ENCODE measurements at regions not wholly inside any gene's neighbourhood (a gene's known extent, or its start where the extent isn't known, plus 50 kb on each side); places are given as distances from the start of the nearest gene placed in this dataset.

DNA sequence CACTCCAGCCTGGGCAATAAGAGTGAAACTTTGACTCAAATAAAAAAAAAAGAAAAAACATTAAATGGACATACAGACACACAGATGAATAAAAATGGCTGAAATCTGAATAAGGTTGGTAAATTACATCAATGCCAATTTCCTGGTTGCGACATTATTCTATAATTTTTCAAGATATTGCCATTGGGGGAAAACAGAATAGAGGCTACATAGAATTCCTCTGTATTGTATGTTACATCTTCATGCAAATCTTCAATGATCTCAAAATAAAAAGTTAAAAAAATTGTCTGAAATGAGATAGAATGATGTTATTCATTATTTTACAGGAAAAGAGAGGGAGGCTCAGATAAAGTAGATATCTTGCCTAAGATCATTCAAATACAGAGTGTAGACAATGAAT is 234.0 kb downstream of the SDHAF3 start:
- TF ChIP-seq POLR2AphosphoS5 (IDR thresholded peaks at IDR 0.05) (no peak), EP300 (IDR thresholded peaks at IDR 0.05) (no peak), POLR2A (IDR thresholded peaks at IDR 0.05) (no peak)
- TF ChIP-seq, protein P1, sequence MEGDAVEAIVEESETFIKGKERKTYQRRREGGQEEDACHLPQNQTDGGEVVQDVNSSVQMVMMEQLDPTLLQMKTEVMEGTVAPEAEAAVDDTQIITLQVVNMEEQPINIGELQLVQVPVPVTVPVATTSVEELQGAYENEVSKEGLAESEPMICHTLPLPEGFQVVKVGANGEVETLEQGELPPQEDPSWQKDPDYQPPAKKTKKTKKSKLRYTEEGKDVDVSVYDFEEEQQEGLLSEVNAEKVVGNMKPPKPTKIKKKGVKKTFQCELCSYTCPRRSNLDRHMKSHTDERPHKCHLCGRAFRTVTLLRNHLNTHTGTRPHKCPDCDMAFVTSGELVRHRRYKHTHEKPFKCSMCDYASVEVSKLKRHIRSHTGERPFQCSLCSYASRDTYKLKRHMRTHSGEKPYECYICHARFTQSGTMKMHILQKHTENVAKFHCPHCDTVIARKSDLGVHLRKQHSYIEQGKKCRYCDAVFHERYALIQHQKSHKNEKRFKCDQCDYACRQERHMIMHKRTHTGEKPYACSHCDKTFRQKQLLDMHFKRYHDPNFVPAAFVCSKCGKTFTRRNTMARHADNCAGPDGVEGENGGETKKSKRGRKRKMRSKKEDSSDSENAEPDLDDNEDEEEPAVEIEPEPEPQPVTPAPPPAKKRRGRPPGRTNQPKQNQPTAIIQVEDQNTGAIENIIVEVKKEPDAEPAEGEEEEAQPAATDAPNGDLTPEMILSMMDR (IDR thresholded peaks at IDR 0.05), result no peak
- Histone ChIP-seq H3K4me1 (peaks cover 0 to 8% (median 0%) of the 10 kb centered on the region in 4 donors), H3K4me3 (no peak overlapping the region), H3K27me3 (no peaks in the 10 kb centered on the region), H3K27ac (no peak overlapping the region), H3K9me3 (peaks cover 0 to 24% (median 16%) of the 10 kb centered on the region in 4 donors), H3K36me3 (no peaks in the 10 kb centered on the region)
- no peak for DNase-seq
- intact Hi-C loops (cut with DNase I; ENCODE audit: low total_unique reads), result no loop called here
- WGBS, 5 donors, result 87 to 98% (median 95%) methylated on average over 1 of the region's 1 CpG

DNA sequence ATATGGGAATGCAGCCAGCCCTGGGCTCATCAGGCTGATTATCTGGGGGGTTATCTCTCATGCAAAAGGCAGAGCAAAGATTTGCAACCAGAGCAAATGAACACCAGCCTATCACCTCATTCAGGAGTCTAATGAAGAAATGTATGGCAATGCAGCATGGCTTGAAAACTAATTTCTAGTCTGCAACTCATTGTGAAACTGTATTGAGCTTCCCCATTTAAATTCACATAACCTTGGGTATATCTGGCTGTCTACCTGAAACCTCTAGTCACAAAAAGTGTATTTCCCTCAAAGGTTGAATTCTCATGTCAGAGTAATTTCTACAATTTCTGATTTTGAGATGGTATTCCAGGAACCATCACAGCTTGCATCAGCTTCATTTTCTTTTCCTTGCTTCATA is 240.0 kb downstream of the SDHAF3 start:
- Histone ChIP-seq H3K27me3 (no peaks in the 10 kb centered on the region), H3K4me3 (no peak overlapping the region), H3K4me1 (peaks cover 0 to 8% (median 0%) of the 10 kb centered on the region in 4 donors), H3K27ac (no peak overlapping the region), H3K9me3 (peaks cover 0 to 2% (median under 1%) of the 10 kb centered on the region in 4 donors), H3K36me3 (no peaks in the 10 kb centered on the region)
- DNase-seq, result no peak
- intact Hi-C loops (cut with DNase I; ENCODE audit: low total_unique reads), result no loop called here
- TF ChIP-seq EP300 (IDR thresholded peaks at IDR 0.05), result no peak
- TF ChIP-seq POLR2AphosphoS5 (IDR thresholded peaks at IDR 0.05), result no peak
- TF ChIP-seq, protein P1 (IDR thresholded peaks at IDR 0.05), result no peak
- TF ChIP-seq POLR2A (IDR thresholded peaks at IDR 0.05), result no peak

DNA sequence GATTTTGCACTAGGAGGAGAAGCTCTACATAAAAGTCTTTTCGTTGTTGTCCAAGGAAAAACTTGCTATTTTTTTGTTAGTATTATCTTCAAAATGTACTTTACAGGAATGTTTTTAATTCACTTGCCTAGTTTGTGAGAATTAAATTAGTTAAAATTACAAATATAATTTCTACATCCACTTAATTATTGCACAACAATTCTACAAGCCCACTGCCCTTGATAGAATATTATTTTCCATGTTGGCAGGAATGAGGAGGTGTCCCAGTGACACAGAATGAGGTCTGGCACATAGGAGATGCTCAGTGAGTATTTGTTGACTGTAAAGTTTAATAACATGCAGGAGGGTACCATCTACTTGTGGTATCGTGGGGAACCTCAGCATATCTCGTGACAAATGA is 255.4 kb downstream of the SDHAF3 start:
- no peak overlapping the region for H3K27ac ChIP-seq
- TF ChIP-seq POLR2AphosphoS5 (IDR thresholded peaks at IDR 0.05) (no peak), POLR2A (IDR thresholded peaks at IDR 0.05) (no peak), EP300 (IDR thresholded peaks at IDR 0.05) (no peak)
- TF ChIP-seq, protein P1 (IDR thresholded peaks at IDR 0.05), result no peak
- H3K27me3 ChIP-seq, result no peaks in the 10 kb centered on the region
- 61 to 74% (median 68%) methylated on average over 3 of the region's 3 CpGs for WGBS, 5 donors
- no peaks in the 10 kb centered on the region for H3K4me1 ChIP-seq
- H3K36me3 ChIP-seq, result no peaks in the 10 kb centered on the region
- no peak for DNase-seq
- intact Hi-C loops (cut with DNase I; ENCODE audit: low total_unique reads), result no loop called here
- H3K9me3 ChIP-seq, result peaks cover 0 to 1% (median 0%) of the 10 kb centered on the region in 4 donors
- no peak overlapping the region for H3K4me3 ChIP-seq

DNA sequence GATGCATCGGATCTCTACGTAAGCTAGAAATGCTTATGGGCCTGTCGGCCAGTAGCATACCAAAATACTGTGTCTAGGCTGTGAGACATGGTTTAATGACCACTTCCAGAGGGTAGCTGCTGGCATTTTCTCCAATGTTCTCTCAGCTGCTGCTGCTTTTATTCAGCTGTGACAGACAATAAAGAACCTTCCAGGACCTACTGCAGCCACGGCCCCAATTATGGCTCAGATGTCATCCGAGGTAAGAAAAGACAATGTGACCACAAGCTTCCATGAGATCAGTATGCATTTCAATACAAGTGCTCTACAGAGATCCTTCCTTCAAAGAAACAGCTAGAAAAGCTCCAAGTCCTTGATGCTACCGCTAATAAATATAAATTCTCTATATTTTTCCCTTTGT is 256.2 kb downstream of the SDHAF3 start:
- no peaks in the 10 kb centered on the region for H3K36me3 ChIP-seq
- H3K27me3 ChIP-seq, result no peaks in the 10 kb centered on the region
- no peak overlapping the region for H3K4me3 ChIP-seq
- no peaks in the 10 kb centered on the region for H3K4me1 ChIP-seq
- no peak for DNase-seq
- H3K9me3 ChIP-seq, result no peaks in the 10 kb centered on the region
- TF ChIP-seq POLR2A (IDR thresholded peaks at IDR 0.05), result no peak
- no peak for TF ChIP-seq POLR2AphosphoS5 (IDR thresholded peaks at IDR 0.05)
- TF ChIP-seq, protein P1 (IDR thresholded peaks at IDR 0.05), result no peak
- TF ChIP-seq EP300 (IDR thresholded peaks at IDR 0.05), result no peak
- WGBS, 5 donors, result 82 to 89% (median 83%) methylated on average over 6 of the region's 6 CpGs
- intact Hi-C loops (cut with DNase I; ENCODE audit: low total_unique reads), result no loop called here
- no peak overlapping the region for H3K27ac ChIP-seq
